Fibroblast of the aortic adventitia (primary cell): ENCODE measurements at regions not wholly inside any gene's neighbourhood (a gene's known extent, or its start where the extent isn't known, plus 50 kb on each side); places are given as distances from the start of the nearest gene placed in this dataset.

Source experiments
- DNase-seq: peaks from one replicate; pipeline ENCODE4 v3.0.0-alpha.2; 2010; ENCODE audit warnings: low read depth
- H3K4me3 ChIP-seq: 2 replicates; pipeline ENCODE4 v1.5.1; 2011; ENCODE audit warnings: low read depth, mild to moderate bottlenecking, control low read depth, low read length, moderate library complexity
- CTCF ChIP-seq: IDR thresholded peaks from 2 replicates; pipeline ENCODE4 v1.5.1; 2011; ENCODE audit warnings: mild to moderate bottlenecking, low read length, control low read depth, inconsistent platforms; ENCODE audit not compliant: insufficient read depth

GRCh38 chr10:15990535-15991129 lies 130.3 kb upstream of the MINDY3 start:
- H3K4me3 ChIP-seq: no peak overlapping the region
- no peak for TF ChIP-seq CTCF
- DNase-seq: no peak

GRCh38 chr10:15997313-15997712 lies 137.0 kb upstream of the MINDY3 start:
- no peak for TF ChIP-seq CTCF
- no peak for DNase-seq
- no peak overlapping the region for H3K4me3 ChIP-seq

GRCh38 chr10:16001581-16001980 lies 141.3 kb upstream of the MINDY3 start:
- no peak for TF ChIP-seq CTCF
- no peak overlapping the region for H3K4me3 ChIP-seq
- DNase-seq: no peak

DNA sequence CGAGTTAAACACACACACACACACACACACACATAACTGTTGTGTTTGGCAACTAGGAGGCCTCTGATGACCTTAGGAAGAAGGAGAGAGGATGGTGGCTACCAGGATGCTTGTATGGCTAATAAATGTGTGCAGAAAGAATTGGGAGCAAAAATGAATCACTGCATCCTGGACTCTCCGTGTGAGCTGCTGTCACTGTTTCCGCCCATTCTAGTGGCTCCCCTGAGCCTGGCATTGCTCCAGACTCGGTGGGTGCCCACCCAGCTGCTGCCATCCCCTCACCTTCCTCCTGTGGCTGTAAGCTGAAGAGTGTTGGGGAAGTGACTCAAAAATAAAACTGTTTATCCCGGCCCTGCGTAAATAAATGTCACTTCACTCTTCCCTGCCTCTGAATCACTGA lies 149.5 kb upstream of the MINDY3 start:
- DNase-seq: no peak
- TF ChIP-seq CTCF: no peak
- H3K4me3 ChIP-seq: no peak overlapping the region

DNA sequence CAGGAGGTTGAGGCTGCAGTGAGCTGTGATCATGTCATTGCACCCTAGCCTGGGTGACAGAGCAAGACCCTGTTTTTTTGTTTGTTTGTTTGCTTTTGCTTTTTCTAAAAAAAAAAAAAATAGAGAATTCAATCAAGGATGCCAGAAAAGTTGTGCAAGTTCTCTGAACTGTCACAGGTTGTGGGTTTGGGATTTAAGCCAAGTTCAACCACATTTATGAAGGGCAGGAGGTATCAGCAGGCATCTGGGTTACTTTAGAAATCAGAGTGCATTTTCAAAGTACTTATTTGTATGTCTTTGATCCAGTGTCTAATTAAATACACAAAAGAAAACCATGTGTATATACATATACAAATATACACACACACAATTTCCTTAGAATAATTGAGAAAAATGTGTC lies 151.2 kb upstream of the MINDY3 start:
- H3K4me3 ChIP-seq: no peak overlapping the region
- TF ChIP-seq CTCF: no peak
- no peak for DNase-seq

DNA sequence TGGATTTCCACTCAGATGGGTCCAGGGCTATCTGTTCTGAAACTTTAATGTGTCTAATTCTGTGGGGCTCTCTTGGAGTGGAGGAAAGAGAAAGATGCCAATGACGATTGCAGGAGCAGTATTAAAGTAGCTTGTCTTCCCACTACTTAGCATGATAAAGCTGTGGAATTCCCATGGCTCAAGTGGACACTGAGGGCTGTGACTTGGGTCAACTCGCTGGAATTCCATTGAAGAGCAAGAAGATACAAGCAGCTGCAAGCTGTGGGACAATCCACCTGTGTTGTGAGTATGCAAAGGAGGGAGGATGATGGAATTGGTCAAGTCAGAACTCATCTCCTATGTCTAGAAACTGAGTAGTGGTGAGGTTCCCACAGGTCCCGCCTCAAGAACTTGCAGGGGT lies 154.2 kb upstream of the MINDY3 start:
- TF ChIP-seq CTCF: no peak
- DNase-seq: no peak
- no peak overlapping the region for H3K4me3 ChIP-seq

- no peak for DNase-seq
- no peak for TF ChIP-seq CTCF
- H3K4me3 ChIP-seq: no peak overlapping the region
Measured at GRCh38 chr10:16016688-16017087, 156.4 kb upstream of the MINDY3 start.
